Fibroblast of lung (primary cell): ENCODE measurements at regions not wholly inside any gene's neighbourhood (a gene's known extent, or its start where the extent isn't known, plus 50 kb on each side); places are given as distances from the start of the nearest gene placed in this dataset.

Source experiments
- DNase-seq, 2 donors: peaks; one replicate each; pipeline versions ENCODE4 v3.0.0 to v3.0.0-alpha.2; 2010; ENCODE audit warnings: low read depth in 2 of 2
- H2AFZ ChIP-seq: 2 replicates; pipeline ENCODE4 v1.5.1; 2012; ENCODE audit warnings: low read length, control low read depth, inconsistent platforms
- H3K27ac ChIP-seq: 2 replicates; pipeline ENCODE4 v1.5.1; 2011; ENCODE audit warnings: low read length, control low read depth; ENCODE audit not compliant: insufficient read depth
- H3K27me3 ChIP-seq: 2 replicates; pipeline ENCODE4 v1.5.1; 2011; ENCODE audit warnings: mild to moderate bottlenecking, low read length; ENCODE audit not compliant: control insufficient read depth, insufficient read depth
- H3K36me3 ChIP-seq: 2 replicates; pipeline ENCODE4 v1.5.1; 2011; ENCODE audit warnings: low read length; ENCODE audit not compliant: control insufficient read depth, insufficient read depth
- H3K4me1 ChIP-seq: 2 replicates; pipeline ENCODE4 v1.5.1; 2011; ENCODE audit warnings: low read length; ENCODE audit not compliant: control insufficient read depth, insufficient read depth; ENCODE audit errors: extremely low read depth
- H3K4me2 ChIP-seq: 2 replicates; pipeline ENCODE4 v1.5.1; 2011; ENCODE audit warnings: low read length, control low read depth; ENCODE audit not compliant: insufficient read depth; ENCODE audit errors: extremely low read depth
- H3K4me3 ChIP-seq, 4 experiments: fragments of 200-600 bp in 1 of 4; sonication (generic) in 1 of 4; replicated peaks in 1 of 4; 2 replicates each; pipeline ENCODE4 v1.5.1; 2011 to 2016; ENCODE audit warnings: low read length in 4 of 4, low read depth in 3 of 4, mild to moderate bottlenecking in 3 of 4, control low read depth in 2 of 4, inconsistent platforms in 1 of 4, mixed read lengths in 1 of 4; ENCODE audit not compliant: insufficient read depth in 1 of 4; ENCODE audit errors: control extremely low read depth in 1 of 4
- H3K79me2 ChIP-seq: 2 replicates; pipeline ENCODE4 v1.5.1; 2012; ENCODE audit warnings: mild to moderate bottlenecking, low read length, inconsistent platforms; ENCODE audit not compliant: control insufficient read depth, insufficient read depth
- H3K9ac ChIP-seq: 2 replicates; pipeline ENCODE4 v1.5.1; 2011; ENCODE audit warnings: mild to moderate bottlenecking, low read length, control low read depth; ENCODE audit not compliant: insufficient read depth
- H3K9me3 ChIP-seq: 2 replicates; pipeline ENCODE4 v1.5.1; 2012; ENCODE audit warnings: low read depth, low read length; ENCODE audit not compliant: control insufficient read depth, insufficient read depth
- H4K20me1 ChIP-seq: 2 replicates; pipeline ENCODE4 v1.5.1; 2011; ENCODE audit warnings: low read length; ENCODE audit not compliant: control insufficient read depth, insufficient read depth; ENCODE audit errors: extremely low read depth
- EZH2 ChIP-seq: IDR thresholded peaks from 2 replicates; pipeline ENCODE4 v1.5.1; 2012; ENCODE audit warnings: low read length, control low read depth, mild to moderate bottlenecking; ENCODE audit errors: missing control alignments
- TF ChIP-seq, protein P1 (sequence below), 2 donors: IDR thresholded peaks in 1 of 2; conservative IDR thresholded peaks in 1 of 2; 1 replicate in 1 of 2; 2 replicates in 1 of 2; pipeline ENCODE4 v1.5.1; 2011 to 2012; ENCODE audit warnings: low read length in 2 of 2, control low read depth in 1 of 2, inconsistent platforms in 1 of 2, low read depth in 1 of 2, mild to moderate bottlenecking in 1 of 2

DNA sequence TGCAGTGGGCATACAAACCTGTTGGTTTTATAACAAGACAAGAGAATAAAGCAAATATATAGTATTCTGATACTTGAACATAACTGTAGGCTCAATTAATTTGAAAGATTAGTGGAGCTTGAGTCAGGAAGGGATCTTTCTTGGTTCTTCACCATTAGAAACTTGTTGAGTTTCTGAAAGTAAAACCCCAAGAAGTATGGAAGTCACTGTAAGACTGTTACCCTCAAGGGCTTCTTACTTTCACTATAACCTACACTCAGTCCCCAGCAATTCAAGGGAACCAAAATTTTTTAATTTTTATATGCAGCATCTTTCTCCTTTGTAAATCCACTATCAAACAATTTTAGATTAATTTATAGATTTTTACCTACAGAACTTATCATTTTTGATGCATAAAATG is 2019.2 kb upstream of the ADGRL3 start:
- Histone ChIP-seq H3K27me3 (no peaks in the 10 kb centered on the region), H3K4me3 (no peak overlapping the region), H3K79me2 (no peaks in the 10 kb centered on the region), H4K20me1 (no peaks in the 10 kb centered on the region), H2AFZ (no peak overlapping the region), H3K9me3 (no peaks in the 10 kb centered on the region), H3K27ac (no peak overlapping the region), H3K4me2 (no peak overlapping the region), H3K4me1 (no peaks in the 10 kb centered on the region), H3K36me3 (no peaks in the 10 kb centered on the region), H3K9ac (no peak overlapping the region)
- no peak for TF ChIP-seq EZH2
- TF ChIP-seq, protein P1, sequence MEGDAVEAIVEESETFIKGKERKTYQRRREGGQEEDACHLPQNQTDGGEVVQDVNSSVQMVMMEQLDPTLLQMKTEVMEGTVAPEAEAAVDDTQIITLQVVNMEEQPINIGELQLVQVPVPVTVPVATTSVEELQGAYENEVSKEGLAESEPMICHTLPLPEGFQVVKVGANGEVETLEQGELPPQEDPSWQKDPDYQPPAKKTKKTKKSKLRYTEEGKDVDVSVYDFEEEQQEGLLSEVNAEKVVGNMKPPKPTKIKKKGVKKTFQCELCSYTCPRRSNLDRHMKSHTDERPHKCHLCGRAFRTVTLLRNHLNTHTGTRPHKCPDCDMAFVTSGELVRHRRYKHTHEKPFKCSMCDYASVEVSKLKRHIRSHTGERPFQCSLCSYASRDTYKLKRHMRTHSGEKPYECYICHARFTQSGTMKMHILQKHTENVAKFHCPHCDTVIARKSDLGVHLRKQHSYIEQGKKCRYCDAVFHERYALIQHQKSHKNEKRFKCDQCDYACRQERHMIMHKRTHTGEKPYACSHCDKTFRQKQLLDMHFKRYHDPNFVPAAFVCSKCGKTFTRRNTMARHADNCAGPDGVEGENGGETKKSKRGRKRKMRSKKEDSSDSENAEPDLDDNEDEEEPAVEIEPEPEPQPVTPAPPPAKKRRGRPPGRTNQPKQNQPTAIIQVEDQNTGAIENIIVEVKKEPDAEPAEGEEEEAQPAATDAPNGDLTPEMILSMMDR (conservative IDR thresholded peaks at IDR 0.05 in 1 of 2, IDR thresholded peaks at IDR 0.05 in 1 of 2; ENCODE audit: low read depth in 1 of 2, low read length in 2 of 2), result no peak
- no peak for DNase-seq

DNA sequence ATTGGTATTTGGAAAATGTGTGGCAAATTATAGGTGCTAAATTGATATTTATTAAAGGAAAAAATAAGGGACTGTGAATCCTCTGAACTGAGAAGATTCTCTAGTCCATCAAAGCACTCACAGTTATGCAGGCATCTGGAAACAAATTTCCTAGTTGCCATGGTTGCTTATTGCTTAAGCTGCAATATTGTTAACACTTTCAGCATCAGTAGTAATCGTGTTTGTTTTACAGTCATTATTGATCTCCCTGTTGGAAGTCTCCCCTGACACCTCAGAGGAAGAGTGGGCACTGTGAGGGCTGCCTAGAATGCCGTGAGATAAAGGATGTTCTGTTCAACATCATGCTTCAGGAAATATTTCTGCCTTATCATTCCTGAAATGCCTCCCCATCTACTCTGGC is 2004.3 kb upstream of the ADGRL3 start:
- no peak for DNase-seq
- H3K27me3 ChIP-seq, result no peaks in the 10 kb centered on the region
- no peaks in the 10 kb centered on the region for H3K79me2 ChIP-seq
- no peaks in the 10 kb centered on the region for H4K20me1 ChIP-seq
- no peaks in the 10 kb centered on the region for H3K4me1 ChIP-seq
- H3K36me3 ChIP-seq, result no peaks in the 10 kb centered on the region
- no peak overlapping the region for H3K4me3 ChIP-seq
- no peak overlapping the region for H3K9ac ChIP-seq
- H3K9me3 ChIP-seq, result no peaks in the 10 kb centered on the region
- TF ChIP-seq, protein P1 (conservative IDR thresholded peaks at IDR 0.05 in 1 of 2, IDR thresholded peaks at IDR 0.05 in 1 of 2; ENCODE audit: low read depth in 1 of 2, low read length in 2 of 2), result no peak
- no peak for TF ChIP-seq EZH2
- H3K27ac ChIP-seq, result no peak overlapping the region
- no peak overlapping the region for H3K4me2 ChIP-seq
- no peak overlapping the region for H2AFZ ChIP-seq

DNA sequence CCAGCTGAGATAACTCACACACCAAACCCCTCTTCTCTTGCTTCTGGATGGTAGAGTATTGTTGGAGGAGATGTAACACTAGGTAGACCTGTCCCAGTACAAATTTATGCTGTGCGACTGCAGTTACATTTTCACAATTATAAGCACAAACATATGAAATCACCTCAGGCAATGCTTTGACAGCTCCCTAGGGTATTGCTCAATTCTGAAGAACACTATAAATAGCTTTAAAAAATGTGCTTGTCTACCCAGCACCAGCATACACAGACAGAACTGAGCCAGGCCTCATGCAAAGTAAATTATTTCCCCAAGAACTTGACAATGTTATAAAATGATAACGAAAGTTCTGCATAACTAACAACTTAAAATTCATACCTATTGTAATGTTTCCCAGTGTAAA is 1999.1 kb upstream of the ADGRL3 start:
- no peak overlapping the region for H3K4me3 ChIP-seq
- H3K79me2 ChIP-seq, result no peaks in the 10 kb centered on the region
- H3K9me3 ChIP-seq, result no peaks in the 10 kb centered on the region
- H3K4me1 ChIP-seq, result no peaks in the 10 kb centered on the region
- H3K27me3 ChIP-seq, result no peaks in the 10 kb centered on the region
- no peaks in the 10 kb centered on the region for H3K36me3 ChIP-seq
- H3K27ac ChIP-seq, result no peak overlapping the region
- no peak overlapping the region for H3K9ac ChIP-seq
- H3K4me2 ChIP-seq, result no peak overlapping the region
- H2AFZ ChIP-seq, result no peak overlapping the region
- no peak for DNase-seq
- TF ChIP-seq, protein P1 (conservative IDR thresholded peaks at IDR 0.05 in 1 of 2, IDR thresholded peaks at IDR 0.05 in 1 of 2; ENCODE audit: low read depth in 1 of 2, low read length in 2 of 2), result no peak
- TF ChIP-seq EZH2, result no peak
- H4K20me1 ChIP-seq, result no peaks in the 10 kb centered on the region
